ENCODE measurements at regions not wholly inside any gene's neighbourhood (a gene's known extent, or its start where the extent isn't known, plus 50 kb on each side); places are given as distances from the start of the nearest gene placed in this dataset.

DNA sequence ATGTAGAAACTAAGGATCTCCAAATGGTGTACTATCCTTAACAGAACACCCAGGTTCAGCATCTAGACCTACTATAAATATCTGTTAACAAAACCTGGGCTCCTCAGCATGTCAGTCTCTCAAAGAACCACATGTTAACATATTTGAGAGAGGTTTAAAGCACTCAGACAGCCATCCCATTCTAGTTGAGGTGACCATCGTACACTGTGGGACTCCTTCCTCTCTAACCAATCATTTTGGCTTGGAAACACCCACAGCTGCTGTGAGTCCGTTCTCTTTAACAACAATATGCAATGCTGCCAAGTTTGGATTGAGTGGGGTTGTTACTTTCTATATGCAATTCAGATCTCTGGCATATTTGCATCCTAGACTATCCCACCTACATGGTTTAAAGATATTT is 105.8 kb downstream of the MRPL39 start:
- no peaks in the 10 kb centered on the region for H3K36me3 ChIP-seq (ENCODE audit: control insufficient read depth in 2 of 2, insufficient read depth in 1 of 2, low read length in 2 of 2)
- H3K4me3 ChIP-seq (ENCODE audit: low read depth, low read length) = no peak overlapping the region
- TF ChIP-seq, protein P1, sequence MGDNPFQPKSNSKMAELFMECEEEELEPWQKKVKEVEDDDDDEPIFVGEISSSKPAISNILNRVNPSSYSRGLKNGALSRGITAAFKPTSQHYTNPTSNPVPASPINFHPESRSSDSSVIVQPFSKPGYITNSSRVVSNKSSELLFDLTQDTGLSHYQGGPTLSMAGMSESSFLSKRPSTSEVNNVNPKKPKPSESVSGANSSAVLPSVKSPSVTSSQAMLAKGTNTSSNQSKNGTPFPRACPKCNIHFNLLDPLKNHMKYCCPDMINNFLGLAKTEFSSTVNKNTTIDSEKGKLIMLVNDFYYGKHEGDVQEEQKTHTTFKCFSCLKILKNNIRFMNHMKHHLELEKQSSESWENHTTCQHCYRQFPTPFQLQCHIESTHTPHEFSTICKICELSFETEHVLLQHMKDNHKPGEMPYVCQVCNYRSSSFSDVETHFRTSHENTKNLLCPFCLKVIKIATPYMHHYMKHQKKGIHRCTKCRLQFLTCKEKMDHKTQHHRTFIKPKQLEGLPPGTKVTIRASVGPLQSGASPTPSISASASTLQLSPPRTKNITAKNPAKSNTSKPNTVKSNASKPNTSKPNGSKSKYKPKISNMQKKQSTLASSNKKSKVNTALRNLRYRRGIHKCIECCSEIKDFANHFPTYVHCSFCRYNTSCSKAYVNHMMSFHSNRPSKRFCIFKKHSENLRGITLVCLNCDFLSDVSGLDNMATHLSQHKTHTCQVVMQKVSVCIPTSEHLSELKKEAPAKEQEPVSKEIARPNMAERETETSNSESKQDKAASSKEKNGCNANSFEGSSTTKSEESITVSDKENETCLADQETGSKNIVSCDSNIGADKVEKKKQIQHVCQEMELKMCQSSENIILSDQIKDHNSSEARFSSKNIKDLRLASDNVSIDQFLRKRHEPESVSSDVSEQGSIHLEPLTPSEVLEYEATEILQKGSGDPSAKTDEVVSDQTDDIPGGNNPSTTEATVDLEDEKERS (tag by site-specific recombination; IDR thresholded peaks at IDR 0.05) = no peak
- TF ChIP-seq ZNF747 (tag by site-specific recombination; IDR thresholded peaks at IDR 0.05) (no peak), REPIN1 (tag by site-specific recombination; IDR thresholded peaks at IDR 0.05; ENCODE audit: low read depth) (no peak), ZNF785 (tag by site-specific recombination; IDR thresholded peaks at IDR 0.05) (no peak), ZXDB (tag by site-specific recombination; IDR thresholded peaks at IDR 0.05) (no peak), ZNF391 (tag by site-specific recombination; IDR thresholded peaks at IDR 0.05; ENCODE audit: borderline replicate concordance, low read depth) (no peak), ZNF837 (tag by site-specific recombination; IDR thresholded peaks at IDR 0.05) (no peak), ZNF184 (tag by site-specific recombination; IDR thresholded peaks at IDR 0.05) (no peak), ZNF19 (tag by site-specific recombination; IDR thresholded peaks at IDR 0.05; ENCODE audit: low read depth) (no peak), ZNF558 (tag by site-specific recombination; IDR thresholded peaks at IDR 0.05) (no peak)
- ChIA-PET POLR2A (no interaction called here), CTCF (no interaction called here)
- no peaks in the 10 kb centered on the region for H3K4me1 ChIP-seq (ENCODE audit: control insufficient read depth, insufficient read depth, low read length)
- H3K9me3 ChIP-seq (ENCODE audit: control insufficient read depth, insufficient read depth, low read depth, low read length) = no peaks in the 10 kb centered on the region
- H3K27ac ChIP-seq (ENCODE audit: extremely low read depth, low read depth, low read length) = no peak overlapping the region

DNA sequence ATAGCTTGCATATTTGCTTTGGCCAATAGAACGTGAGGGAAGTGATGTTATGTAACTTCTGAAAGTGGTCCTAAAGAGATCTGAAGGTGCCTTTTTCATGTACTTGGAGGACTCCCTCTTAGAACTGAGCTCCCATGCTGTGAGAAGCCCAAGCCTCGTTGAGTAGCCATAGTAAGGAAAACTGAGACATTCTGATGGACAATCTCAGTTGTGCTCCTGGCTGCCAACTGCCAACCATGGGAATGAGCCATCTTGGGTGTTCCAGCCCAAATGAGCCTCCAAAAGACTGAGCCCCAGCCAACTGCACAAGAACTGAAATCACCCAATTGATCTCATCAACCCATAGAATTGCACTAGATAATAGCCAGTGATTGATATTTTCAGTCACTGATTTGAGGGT is 106.7 kb downstream of the MRPL39 start:
- H3K4me1 ChIP-seq (ENCODE audit: control insufficient read depth, insufficient read depth, low read length) = no peaks in the 10 kb centered on the region
- ChIA-PET CTCF (no interaction called here), POLR2A (interaction anchor here (1.7 kb wide), 1 partner anchor 12 kb away, joined by 5 read pairs; no protein-coding TSS in a partner anchor)
- H3K36me3 ChIP-seq (ENCODE audit: control insufficient read depth in 2 of 2, insufficient read depth in 1 of 2, low read length in 2 of 2) = no peaks in the 10 kb centered on the region
- no peaks in the 10 kb centered on the region for H3K9me3 ChIP-seq (ENCODE audit: control insufficient read depth, insufficient read depth, low read depth, low read length)
- TF ChIP-seq, protein P2, sequence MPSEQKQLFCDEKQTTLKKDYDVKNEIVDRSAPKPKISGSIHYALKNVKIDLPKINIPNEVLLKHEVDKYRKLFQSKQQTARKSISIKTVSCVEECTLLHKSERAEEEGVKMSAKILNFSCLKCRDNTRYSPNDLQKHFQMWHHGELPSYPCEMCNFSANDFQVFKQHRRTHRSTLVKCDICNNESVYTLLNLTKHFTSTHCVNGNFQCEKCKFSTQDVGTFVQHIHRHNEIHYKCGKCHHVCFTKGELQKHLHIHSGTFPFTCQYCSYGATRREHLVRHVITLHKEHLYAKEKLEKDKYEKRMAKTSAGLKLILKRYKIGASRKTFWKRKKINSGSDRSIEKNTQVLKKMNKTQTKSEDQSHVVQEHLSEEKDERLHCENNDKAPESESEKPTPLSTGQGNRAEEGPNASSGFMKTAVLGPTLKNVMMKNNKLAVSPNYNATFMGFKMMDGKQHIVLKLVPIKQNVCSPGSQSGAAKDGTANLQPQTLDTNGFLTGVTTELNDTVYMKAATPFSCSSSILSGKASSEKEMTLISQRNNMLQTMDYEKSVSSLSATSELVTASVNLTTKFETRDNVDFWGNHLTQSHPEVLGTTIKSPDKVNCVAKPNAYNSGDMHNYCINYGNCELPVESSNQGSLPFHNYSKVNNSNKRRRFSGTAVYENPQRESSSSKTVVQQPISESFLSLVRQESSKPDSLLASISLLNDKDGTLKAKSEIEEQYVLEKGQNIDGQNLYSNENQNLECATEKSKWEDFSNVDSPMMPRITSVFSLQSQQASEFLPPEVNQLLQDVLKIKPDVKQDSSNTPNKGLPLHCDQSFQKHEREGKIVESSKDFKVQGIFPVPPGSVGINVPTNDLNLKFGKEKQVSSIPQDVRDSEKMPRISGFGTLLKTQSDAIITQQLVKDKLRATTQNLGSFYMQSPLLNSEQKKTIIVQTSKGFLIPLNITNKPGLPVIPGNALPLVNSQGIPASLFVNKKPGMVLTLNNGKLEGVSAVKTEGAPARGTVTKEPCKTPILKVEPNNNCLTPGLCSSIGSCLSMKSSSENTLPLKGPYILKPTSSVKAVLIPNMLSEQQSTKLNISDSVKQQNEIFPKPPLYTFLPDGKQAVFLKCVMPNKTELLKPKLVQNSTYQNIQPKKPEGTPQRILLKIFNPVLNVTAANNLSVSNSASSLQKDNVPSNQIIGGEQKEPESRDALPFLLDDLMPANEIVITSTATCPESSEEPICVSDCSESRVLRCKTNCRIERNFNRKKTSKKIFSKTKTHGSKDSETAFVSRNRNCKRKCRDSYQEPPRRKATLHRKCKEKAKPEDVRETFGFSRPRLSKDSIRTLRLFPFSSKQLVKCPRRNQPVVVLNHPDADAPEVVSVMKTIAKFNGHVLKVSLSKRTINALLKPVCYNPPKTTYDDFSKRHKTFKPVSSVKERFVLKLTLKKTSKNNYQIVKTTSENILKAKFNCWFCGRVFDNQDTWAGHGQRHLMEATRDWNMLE (tag by site-specific recombination; conservative IDR thresholded peaks at IDR 0.05; ENCODE audit: low read depth) = no peak
- TF ChIP-seq ZNF211 (tag by site-specific recombination; IDR thresholded peaks at IDR 0.05; ENCODE audit: low read depth) (no peak), ZNF529 (tag by site-specific recombination; IDR thresholded peaks at IDR 0.05; ENCODE audit: insufficient replicate concordance) (no peak), ZNF23 (tag by site-specific recombination; IDR thresholded peaks at IDR 0.05; ENCODE audit: borderline replicate concordance) (no peak)
- TF ChIP-seq, protein P3, sequence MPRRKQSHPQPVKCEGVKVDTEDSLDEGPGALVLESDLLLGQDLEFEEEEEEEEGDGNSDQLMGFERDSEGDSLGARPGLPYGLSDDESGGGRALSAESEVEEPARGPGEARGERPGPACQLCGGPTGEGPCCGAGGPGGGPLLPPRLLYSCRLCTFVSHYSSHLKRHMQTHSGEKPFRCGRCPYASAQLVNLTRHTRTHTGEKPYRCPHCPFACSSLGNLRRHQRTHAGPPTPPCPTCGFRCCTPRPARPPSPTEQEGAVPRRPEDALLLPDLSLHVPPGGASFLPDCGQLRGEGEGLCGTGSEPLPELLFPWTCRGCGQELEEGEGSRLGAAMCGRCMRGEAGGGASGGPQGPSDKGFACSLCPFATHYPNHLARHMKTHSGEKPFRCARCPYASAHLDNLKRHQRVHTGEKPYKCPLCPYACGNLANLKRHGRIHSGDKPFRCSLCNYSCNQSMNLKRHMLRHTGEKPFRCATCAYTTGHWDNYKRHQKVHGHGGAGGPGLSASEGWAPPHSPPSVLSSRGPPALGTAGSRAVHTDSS (tag by site-specific recombination; IDR thresholded peaks at IDR 0.05) = no peak
- no peak overlapping the region for H3K4me3 ChIP-seq (ENCODE audit: low read depth, low read length)
- no peak overlapping the region for H3K27ac ChIP-seq (ENCODE audit: extremely low read depth, low read depth, low read length)

Measured in HEK293 (cell line).